ENCODE measurements at regions not wholly inside any gene's neighbourhood (a gene's known extent, or its start where the extent isn't known, plus 50 kb on each side); places are given as distances from the start of the nearest gene placed in this dataset.
"Not testable (repeated sequence)": the region's sequence is repeated elsewhere in the genome, so short reads cannot be mapped to it uniquely, and the experiment has no call there.

- no peak for DNase-seq
These were observed 85.5 kb upstream of the S1PR1 start for GRCh38 chr1:101151286-101151685.

- DNase-seq, result no peak
These were observed 86.1 kb upstream of the S1PR1 start for GRCh38 chr1:101150670-101151069.

GRCh38 chr1:101150266-101150665 lies 86.6 kb upstream of the S1PR1 start:
- no peak for DNase-seq

- DNase-seq, result no peak
These were observed 87.8 kb upstream of the S1PR1 start for GRCh38 chr1:101148980-101149379.

- DNase-seq, result no peak
These were observed 89.4 kb upstream of the S1PR1 start for GRCh38 chr1:101147381-101147780.

- no peak for DNase-seq
These were observed 91.4 kb upstream of the S1PR1 start for GRCh38 chr1:101145449-101145820.

GRCh38 chr1:101144671-101145448 lies 92.0 kb upstream of the S1PR1 start:
- DNase-seq, result no peak

GRCh38 chr1:101142244-101142643 lies 94.6 kb upstream of the S1PR1 start:
- no peak for DNase-seq

GRCh38 chr1:101141376-101141775 lies 95.4 kb upstream of the S1PR1 start:
- DNase-seq, result no peak

GRCh38 chr1:101139821-101140718 lies 96.7 kb upstream of the S1PR1 start:
- DNase-seq, result no peak

- no peak for DNase-seq
These were observed 97.7 kb upstream of the S1PR1 start for GRCh38 chr1:101139130-101139529.

GRCh38 chr1:101137144-101138126 lies 99.4 kb upstream of the S1PR1 start:
- DNase-seq, result no peak

GRCh38 chr1:101136739-101137138 lies 100.1 kb upstream of the S1PR1 start:
- peak; percentile 19 for DNase-seq

GRCh38 chr1:101136271-101136670 lies 100.5 kb upstream of the S1PR1 start:
- DNase-seq, result no peak

- DNase-seq, result no peak
These were observed 101.3 kb upstream of the S1PR1 start for GRCh38 chr1:101135526-101135925.

- no peak for DNase-seq
These were observed 105.5 kb upstream of the S1PR1 start for GRCh38 chr1:101131239-101131843.

- no peak for DNase-seq
These were observed 105.1 kb upstream of the DPH5 start for GRCh38 chr1:101130673-101131072.

- DNase-seq, result no peak
These were observed 103.3 kb upstream of the DPH5 start for GRCh38 chr1:101128846-101129245.

- DNase-seq, result peak; percentile 72
These were observed 102.7 kb upstream of the DPH5 start for GRCh38 chr1:101128211-101128727.

GRCh38 chr1:101124405-101124804 lies 98.8 kb upstream of the DPH5 start:
- no peak for DNase-seq

- DNase-seq, result not testable (repeated sequence)
These were observed 98.3 kb upstream of the DPH5 start for GRCh38 chr1:101123904-101124303.
